Neural cell (in vitro differentiated cells): ENCODE measurements at regions not wholly inside any gene's neighbourhood (a gene's known extent, or its start where the extent isn't known, plus 50 kb on each side); places are given as distances from the start of the nearest gene placed in this dataset.

Experiments used
- H2AFZ ChIP-seq: fragments of 200-600, 300-800 bp; sonication (generic), shearing (Covaris generic); 2 replicates; pipeline ENCODE4 v1.6.0; 2014; ENCODE audit warnings: low read depth, mild to moderate bottlenecking, antibody characterized with exemption, low read length, moderate library complexity
- H3F3A ChIP-seq: fragments of 200-600 bp; shearing (Covaris generic); 2 replicates; pipeline ENCODE4 v1.6.1; 2016; ENCODE audit warnings: mild to moderate bottlenecking, moderate library complexity, mixed read lengths, antibody characterized with exemption, low read length; ENCODE audit not compliant: insufficient read depth, poor library complexity, severe bottlenecking
- H3K27ac ChIP-seq: fragments of 200-600, 300-800 bp; sonication (generic), shearing (Covaris generic); 2 replicates; pipeline ENCODE4 v1.5.1; 2014; ENCODE audit warnings: mild to moderate bottlenecking, low read length, moderate library complexity
- H3K27me3 ChIP-seq: fragments of 300-800, 200-600 bp; sonication (generic), shearing (Covaris generic); 2 replicates; pipeline ENCODE4 v1.6.0; 2014; ENCODE audit warnings: mild to moderate bottlenecking, low read depth, low read length, moderate library complexity; ENCODE audit not compliant: insufficient read depth
- H3K36me3 ChIP-seq: fragments of 300-800, 200-600 bp; sonication (generic), shearing (Covaris generic); 2 replicates; pipeline ENCODE4 v1.5.1; 2014; ENCODE audit warnings: mild to moderate bottlenecking, antibody characterized with exemption, low read length, moderate library complexity; ENCODE audit not compliant: insufficient read depth
- H3K4me2 ChIP-seq: fragments of 300-800, 200-600 bp; sonication (generic), shearing (Covaris generic); 2 replicates; pipeline ENCODE4 v1.6.0; 2014; ENCODE audit warnings: mild to moderate bottlenecking, low read length
- H3K4me3 ChIP-seq: fragments of 300-800, 200-600 bp; sonication (generic), shearing (Covaris generic); 2 replicates; pipeline ENCODE4 v1.5.1; 2014; ENCODE audit warnings: mild to moderate bottlenecking, low read length, moderate library complexity
- H3K79me2 ChIP-seq: fragments of 200-600 bp; shearing (Covaris generic); replicated peaks from 2 replicates; pipeline ENCODE4 v1.6.0; 2014; ENCODE audit warnings: mild to moderate bottlenecking, low read length, moderate library complexity; ENCODE audit not compliant: insufficient read depth
- H3K9ac ChIP-seq: fragments of 300-800, 200-600 bp; sonication (generic), shearing (Covaris generic); 2 replicates; pipeline ENCODE4 v1.6.1; 2016; ENCODE audit warnings: mild to moderate bottlenecking, low read length, mixed read lengths
- H3K9me2 ChIP-seq: fragments of 200-600 bp; shearing (Covaris generic); 2 replicates; pipeline ENCODE4 v1.6.1; 2016; ENCODE audit warnings: mild to moderate bottlenecking, low read length, mixed read lengths; ENCODE audit not compliant: insufficient read depth
- H3K9me3 ChIP-seq: fragments of 200-600, 300-800 bp; sonication (generic), shearing (Covaris generic); 2 replicates; pipeline ENCODE4 v1.6.1; 2016; ENCODE audit warnings: mild to moderate bottlenecking, mixed run types, low read length, moderate library complexity, mixed read lengths
- H4K20me1 ChIP-seq: fragments of 200-600 bp; shearing (Covaris generic); 2 replicates; pipeline ENCODE4 v1.6.1; 2016; ENCODE audit warnings: mild to moderate bottlenecking, mixed run types; ENCODE audit not compliant: insufficient read depth
- CTCF ChIP-seq: fragments of 450-650 bp; IDR thresholded peaks from 2 replicates; pipeline ENCODE4 v1.5.1; 2014; ENCODE audit warnings: antibody characterized with exemption, mild to moderate bottlenecking, moderate library complexity; ENCODE audit not compliant: poor library complexity, severe bottlenecking
- EP300 ChIP-seq: fragments of 450-650 bp; conservative IDR thresholded peaks from 2 replicates; pipeline ENCODE4 v1.6.1; 2014; ENCODE audit warnings: antibody characterized with exemption, mild to moderate bottlenecking, moderate library complexity; ENCODE audit not compliant: poor library complexity, severe bottlenecking
- EZH2 ChIP-seq: fragments of 200-600, 300-800 bp; shearing (Covaris generic), sonication (generic); IDR thresholded peaks from 2 replicates; pipeline ENCODE4 v1.6.1; 2014; ENCODE audit warnings: antibody characterized with exemption, low read length, borderline replicate concordance, mild to moderate bottlenecking; ENCODE audit not compliant: insufficient read depth, poor library complexity, severe bottlenecking
- MXI1 ChIP-seq: fragments of 450-650 bp; conservative IDR thresholded peaks from 2 replicates; pipeline ENCODE4 v1.6.1; 2014; ENCODE audit warnings: antibody characterized with exemption, mild to moderate bottlenecking; ENCODE audit not compliant: poor library complexity, severe bottlenecking
- POLR2AphosphoS5 ChIP-seq: IDR thresholded peaks from 2 replicates; pipeline ENCODE4 v1.6.1; 2012
- RAD21 ChIP-seq: fragments of 450-650 bp; conservative IDR thresholded peaks from 2 replicates; pipeline ENCODE4 v1.6.1; 2014; ENCODE audit warnings: antibody characterized with exemption, mild to moderate bottlenecking, moderate library complexity
- REST ChIP-seq: IDR thresholded peaks from 2 replicates; pipeline ENCODE4 v1.6.1; 2012; ENCODE audit warnings: borderline replicate concordance
- SMC3 ChIP-seq: fragments of 450-650 bp; conservative IDR thresholded peaks from 2 replicates; pipeline ENCODE4 v1.6.1; 2014; ENCODE audit warnings: antibody characterized with exemption, mild to moderate bottlenecking, moderate library complexity; ENCODE audit not compliant: poor library complexity
- TAF1 ChIP-seq: IDR thresholded peaks from 2 replicates; pipeline ENCODE4 v1.6.1; 2012; ENCODE audit warnings: low read depth

GRCh38 chr19:28567834-28568233, 645.1 kb downstream of the UQCRFS1 start:
- Histone ChIP-seq H3K9me2 (no peaks in the 10 kb centered on the region), H3K9me3 (no peaks in the 10 kb centered on the region), H3K79me2 (no peaks in the 10 kb centered on the region), H3K9ac (no peak overlapping the region), H3F3A (no peaks in the 10 kb centered on the region), H3K27ac (no peak overlapping the region), H4K20me1 (no peaks in the 10 kb centered on the region), H3K4me3 (no peak overlapping the region), H3K27me3 (no peaks in the 10 kb centered on the region), H3K4me2 (no peak overlapping the region), H3K36me3 (no peaks in the 10 kb centered on the region), H2AFZ (no peak overlapping the region)
- TF ChIP-seq CTCF: no peak
- TF ChIP-seq SMC3: no peak
- no peak for TF ChIP-seq POLR2AphosphoS5
- no peak for TF ChIP-seq RAD21
- no peak for TF ChIP-seq TAF1
- TF ChIP-seq EZH2: no peak
- no peak for TF ChIP-seq REST
- no peak for TF ChIP-seq EP300
- TF ChIP-seq MXI1: no peak

- H3K9me3 ChIP-seq: no peaks in the 10 kb centered on the region
- no peaks in the 10 kb centered on the region for H3K27me3 ChIP-seq
- H3K4me2 ChIP-seq: no peak overlapping the region
- no peaks in the 10 kb centered on the region for H3K9me2 ChIP-seq
- no peak overlapping the region for H2AFZ ChIP-seq
- H3F3A ChIP-seq: no peaks in the 10 kb centered on the region
- no peak overlapping the region for H3K27ac ChIP-seq
- H3K9ac ChIP-seq: no peak overlapping the region
- no peaks in the 10 kb centered on the region for H3K79me2 ChIP-seq
- no peak for TF ChIP-seq EZH2
- no peak for TF ChIP-seq TAF1
- no peak for TF ChIP-seq EP300
- TF ChIP-seq MXI1: no peak
- TF ChIP-seq POLR2AphosphoS5: no peak
- TF ChIP-seq SMC3: no peak
- TF ChIP-seq CTCF: no peak
- TF ChIP-seq REST: no peak
- no peak for TF ChIP-seq RAD21
- no peak overlapping the region for H3K4me3 ChIP-seq
- no peaks in the 10 kb centered on the region for H4K20me1 ChIP-seq
- H3K36me3 ChIP-seq: no peaks in the 10 kb centered on the region
Measured at GRCh38 chr19:28563964-28564921, 648.7 kb downstream of the UQCRFS1 start.
